ENCODE measurements at regions not wholly inside any gene's neighbourhood (a gene's known extent, or its start where the extent isn't known, plus 50 kb on each side); places are given as distances from the start of the nearest gene placed in this dataset.
"Not testable (repeated sequence)": the region's sequence is repeated elsewhere in the genome, so short reads cannot be mapped to it uniquely, and the experiment has no call there.

- no peak for DNase-seq
Observed at GRCh38 chr21:15638856-15639549, 90.8 kb upstream of the USP25 start.

GRCh38 chr21:15640113-15640512 is 89.7 kb upstream of the USP25 start:
- not testable (repeated sequence) for DNase-seq

- no peak for DNase-seq
Observed at GRCh38 chr21:15644489-15644888, 85.3 kb upstream of the USP25 start.

- DNase-seq, result no peak
Observed at GRCh38 chr21:15645830-15646229, 84.0 kb upstream of the USP25 start.

- no peak for DNase-seq
Observed at GRCh38 chr21:15650735-15651134, 79.0 kb upstream of the USP25 start.

GRCh38 chr21:15651172-15651571 is 78.6 kb upstream of the USP25 start:
- DNase-seq, result no peak

- no peak for DNase-seq
Observed at GRCh38 chr21:15653710-15654109, 76.1 kb upstream of the USP25 start.

GRCh38 chr21:15654171-15654570 is 75.6 kb upstream of the USP25 start:
- no peak for DNase-seq

GRCh38 chr21:15659753-15660422 is 69.9 kb upstream of the USP25 start:
- DNase-seq, result no peak

- DNase-seq, result no peak
Observed at GRCh38 chr21:15660423-15660804, 69.4 kb upstream of the USP25 start.

- DNase-seq, result no peak
Observed at GRCh38 chr21:15667010-15667409, 62.8 kb upstream of the USP25 start.

GRCh38 chr21:15667819-15668218 is 62.0 kb upstream of the USP25 start:
- DNase-seq, result no peak

- DNase-seq, result no peak
Observed at GRCh38 chr21:15669247-15669646, 60.5 kb upstream of the USP25 start.

GRCh38 chr21:15671188-15671587 is 58.6 kb upstream of the USP25 start:
- DNase-seq, result no peak

GRCh38 chr21:15672578-15672977 is 57.2 kb upstream of the USP25 start:
- not testable (repeated sequence) for DNase-seq

GRCh38 chr21:15676935-15677334 is 52.8 kb upstream of the USP25 start:
- DNase-seq, result no peak

GRCh38 chr21:15679630-15680029 is 50.2 kb upstream of the USP25 start:
- no peak for DNase-seq

Measured in NCI-H2107 (cell line).